ENCODE measurements at regions not wholly inside any gene's neighbourhood (a gene's known extent, or its start where the extent isn't known, plus 50 kb on each side); places are given as distances from the start of the nearest gene placed in this dataset.

- no peak for TF ChIP-seq EZH2 (IDR thresholded peaks at IDR 0.05; ENCODE audit: borderline replicate concordance, low read depth, low read length, poor library complexity, severe bottlenecking)
- TF ChIP-seq CTCF (conservative IDR thresholded peaks at IDR 0.05; ENCODE audit: low read depth, low read length), result peak; percentile 79
These were observed 63.5 kb downstream of the OTOL1 start for GRCh38 chr3:161560008-161560637.

Data from A673 (cell line).